ENCODE measurements at regions not wholly inside any gene's neighbourhood (a gene's known extent, or its start where the extent isn't known, plus 50 kb on each side); places are given as distances from the start of the nearest gene placed in this dataset.

- TF ChIP-seq CTCF (IDR thresholded peaks at IDR 0.05; ENCODE audit: poor library complexity) (no peak), EZH2phosphoT487 (IDR thresholded peaks at IDR 0.05; ENCODE audit: low read depth, severe bottlenecking, unreplicated experiment) (no peak)
These were observed 59.5 kb downstream of the SMIM38 start for GRCh38 chr11:69215216-69215615.
